IMR-90 (cell line): ENCODE measurements at regions not wholly inside any gene's neighbourhood (a gene's known extent, or its start where the extent isn't known, plus 50 kb on each side); places are given as distances from the start of the nearest gene placed in this dataset.

Source experiments
- ATAC-seq: fragments of 200-7000 bp; cut with Tn5 transposase; 2 replicates; pipeline ENCODE4 v1.9.1; 2020; ENCODE audit warnings: low read depth, mild to moderate bottlenecking, moderate library complexity
- BruUV-seq: library from RNA; stranded (reverse); fragments of 400-500 nt; replicated peaks from 2 replicates; lab custom pipeline; 2021; lab: Mats Ljungman, UMichigan
- CTCF ChIA-PET: fragments of 300-600 bp; formaldehyde crosslinking; extraction: SDS; loops from one replicate; lab custom pipeline; 2021; ENCODE audit warnings: antibody characterized with exemption; lab: Yijun Ruan, JAX
- POLR2A ChIA-PET: fragments of 300-600 bp; sonication (Branson Sonifier 250); formaldehyde crosslinking; loops from one replicate; lab custom pipeline; 2022; ENCODE audit warnings: antibody characterized with exemption; ENCODE audit not compliant: unreplicated experiment; lab: Charles Lee
- DNase-seq: peaks from one replicate; pipeline ENCODE4 v3.0.0; 2013
- H2AFZ ChIP-seq: replicated peaks from 2 replicates; pipeline ENCODE3; 2013; ENCODE audit warnings: low read length, mild to moderate bottlenecking; ENCODE audit not compliant: poor library complexity
- H2AK5ac ChIP-seq: 2 replicates; pipeline ENCODE4 v1.6.1; 2013; ENCODE audit warnings: low read depth, low read length, inconsistent platforms
- H2AK9ac ChIP-seq: replicated peaks from 2 replicates; pipeline ENCODE3; 2013; ENCODE audit warnings: mild to moderate bottlenecking, low read depth, low read length, moderate library complexity; ENCODE audit not compliant: poor library complexity
- H2BK120ac ChIP-seq: 2 replicates; pipeline ENCODE4 v1.6.1; 2013; ENCODE audit warnings: low read depth, low read length, inconsistent platforms
- H2BK15ac ChIP-seq: 3 replicates; pipeline ENCODE4 v1.6.1; 2013; ENCODE audit warnings: low read depth, low read length, inconsistent platforms
- H2BK20ac ChIP-seq: 2 replicates; pipeline ENCODE4 v1.6.1; 2013; ENCODE audit warnings: low read depth, mild to moderate bottlenecking, inconsistent platforms, low read length, moderate library complexity
- H2BK5ac ChIP-seq: 2 replicates; pipeline ENCODE4 v1.6.1; 2013; ENCODE audit warnings: mild to moderate bottlenecking, low read depth, low read length, inconsistent platforms; ENCODE audit not compliant: poor library complexity, severe bottlenecking
- H3K14ac ChIP-seq: replicated peaks from 2 replicates; pipeline ENCODE4 v1.6.1; 2013; ENCODE audit warnings: low read depth, low read length, inconsistent platforms
- H3K18ac ChIP-seq: 2 replicates; pipeline ENCODE4 v1.6.1; 2013; ENCODE audit warnings: low read depth, low read length, control low read depth
- H3K23ac ChIP-seq: 2 replicates; pipeline ENCODE4 v1.6.1; 2013; ENCODE audit warnings: low read depth, low read length, inconsistent platforms
- H3K27ac ChIP-seq: 2 replicates; pipeline ENCODE4 v1.5.1; 2013; ENCODE audit warnings: mild to moderate bottlenecking, control low read depth, low read length; ENCODE audit not compliant: insufficient read depth
- H3K27me3 ChIP-seq: 2 replicates; pipeline ENCODE4 v1.6.1; 2013; ENCODE audit warnings: low read length; ENCODE audit not compliant: control insufficient read depth, insufficient read depth
- H3K36me3 ChIP-seq: 2 replicates; pipeline ENCODE4 v1.6.1; 2013; ENCODE audit warnings: low read length, mixed read lengths; ENCODE audit not compliant: control insufficient read depth, insufficient read depth
- H3K4ac ChIP-seq: 2 replicates; pipeline ENCODE4 v1.6.1; 2013; ENCODE audit warnings: low read depth, low read length, inconsistent platforms
- H3K4me1 ChIP-seq: 2 replicates; pipeline ENCODE4 v1.6.1; 2013; ENCODE audit warnings: low read length, mixed read lengths; ENCODE audit not compliant: control insufficient read depth, insufficient read depth
- H3K4me2 ChIP-seq: 2 replicates; pipeline ENCODE4 v1.6.1; 2013; ENCODE audit warnings: low read depth, mild to moderate bottlenecking, control low read depth, low read length, moderate library complexity
- H3K4me3 ChIP-seq: 2 replicates; pipeline ENCODE4 v1.5.1; 2013; ENCODE audit warnings: low read depth, mild to moderate bottlenecking, control low read depth, low read length, moderate library complexity; ENCODE audit not compliant: insufficient read depth
- H3K56ac ChIP-seq: 2 replicates; pipeline ENCODE4 v1.6.1; 2013; ENCODE audit warnings: low read length, inconsistent platforms; ENCODE audit not compliant: insufficient read depth; ENCODE audit errors: extremely low read depth
- H3K79me1 ChIP-seq, 2 experiments: 2 replicates each; pipeline ENCODE4 v1.6.1; 2013; ENCODE audit warnings: low read length in 2 of 2, inconsistent platforms in 1 of 2, low read depth in 1 of 2
- H3K9ac ChIP-seq: 2 replicates; pipeline ENCODE4 v1.6.1; 2013; ENCODE audit warnings: low read depth, low read length, control low read depth
- H3K9me1 ChIP-seq: 2 replicates; pipeline ENCODE4 v1.6.1; 2013; ENCODE audit warnings: low read length, inconsistent platforms; ENCODE audit not compliant: insufficient read depth
- H3K9me3 ChIP-seq: 2 replicates; pipeline ENCODE4 v1.6.1; 2013; ENCODE audit warnings: low read length; ENCODE audit not compliant: control insufficient read depth, insufficient read depth
- H4K20me1 ChIP-seq: 2 replicates; pipeline ENCODE4 v1.6.1; 2013; ENCODE audit warnings: low read length, inconsistent platforms; ENCODE audit not compliant: insufficient read depth
- H4K5ac ChIP-seq: 2 replicates; pipeline ENCODE4 v1.6.1; 2013; ENCODE audit warnings: mild to moderate bottlenecking, low read depth, low read length, control low read depth
- H4K8ac ChIP-seq, 2 experiments: 2 replicates each; pipeline ENCODE4 v1.6.1; 2013; ENCODE audit warnings: low read depth in 2 of 2, low read length in 2 of 2, control low read depth in 1 of 2, inconsistent platforms in 1 of 2
- H4K91ac ChIP-seq: 2 replicates; pipeline ENCODE4 v1.6.1; 2013; ENCODE audit warnings: low read depth, low read length, inconsistent platforms; ENCODE audit not compliant: insufficient read depth
- BHLHE40 ChIP-seq: fragments of 150-350 bp; IDR thresholded peaks from 2 replicates; pipeline ENCODE4 v1.6.1; 2016; ENCODE audit warnings: mild to moderate bottlenecking, low read depth, low read length
- CEBPB ChIP-seq: IDR thresholded peaks from 2 replicates; pipeline ENCODE4 v1.6.1; 2012; ENCODE audit warnings: low read depth, low read length, improper control_type of control experiment
- CHD1 ChIP-seq: IDR thresholded peaks from 2 replicates; pipeline ENCODE4 v1.6.1; 2012; ENCODE audit warnings: low read depth, low read length, improper control_type of control experiment
- MAZ ChIP-seq: IDR thresholded peaks from 2 replicates; pipeline ENCODE4 v1.6.1; 2012; ENCODE audit warnings: low read depth, mild to moderate bottlenecking, low read length, improper control_type of control experiment, moderate library complexity, borderline replicate concordance
- MXI1 ChIP-seq: IDR thresholded peaks from 2 replicates; pipeline ENCODE4 v1.6.1; 2012; ENCODE audit warnings: low read depth, mild to moderate bottlenecking, low read length, moderate library complexity, borderline replicate concordance
- RCOR1 ChIP-seq: IDR thresholded peaks from 2 replicates; pipeline ENCODE4 v1.6.1; 2012; ENCODE audit warnings: mild to moderate bottlenecking, low read length, improper control_type of control experiment; ENCODE audit not compliant: insufficient replicate concordance
- RFX5 ChIP-seq: IDR thresholded peaks from 2 replicates; pipeline ENCODE4 v1.8.0; 2012; ENCODE audit warnings: low read depth, mild to moderate bottlenecking, low read length, moderate library complexity
- WGBS, 2 experiments: methylation state at CpG; one replicate each; pipeline versions ENCODE4 v1.1.5 to v1.1.7; 2013; ENCODE audit warnings: missing lambda C conversion rate in 2 of 2; ENCODE audit not compliant: insufficient read length in 1 of 2; ENCODE audit errors: extremely low coverage in 2 of 2; 5-methylcytosine and 5-hydroxymethylcytosine counted together
- dilution Hi-C: fragments of 300-500 bp; cut with HindIII; formaldehyde crosslinking; loops from one replicate; pipeline ENCODE4 v1.14.3; 2018; ENCODE audit warnings: low sequenced_read_pairs; ENCODE audit not compliant: unreplicated experiment
- in situ Hi-C: fragments of 300-500 bp; cut with MboI; formaldehyde crosslinking; loops from 3 replicates; pipeline ENCODE4 v1.14.3; 2019; ENCODE audit warnings: low sequenced_read_pairs, inconsistent platforms, mixed read lengths
- intact Hi-C: fragments of 100-400 bp; cut with micrococcal nuclease; formaldehyde crosslinking; loops from 2 replicates; pipeline ENCODE4 v1.10.0; 2022
- TF ChIP-seq, protein P1 (sequence below): fragments of 150-350 bp; IDR thresholded peaks from 2 replicates; pipeline ENCODE4 v1.6.1; 2016; ENCODE audit warnings: low read depth, mild to moderate bottlenecking, low read length, moderate library complexity, borderline replicate concordance

DNA sequence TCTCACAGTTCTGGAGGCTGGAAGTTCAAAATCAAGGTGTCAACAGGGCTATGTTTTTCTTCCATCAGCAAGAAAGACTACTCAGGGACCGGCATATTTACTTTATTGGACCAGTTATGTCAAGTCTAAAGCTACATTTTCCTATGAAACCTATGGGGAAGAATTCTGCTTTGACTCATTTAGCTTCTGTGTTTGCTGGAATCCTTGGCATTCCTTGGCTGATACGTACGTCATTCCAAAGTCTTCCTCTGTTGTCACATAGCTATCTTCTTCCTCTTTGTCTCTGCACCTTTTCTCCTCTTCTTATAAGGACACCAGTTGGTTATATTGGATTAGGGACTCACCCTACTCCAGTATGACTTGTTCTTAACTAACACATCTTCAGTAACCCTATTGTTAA, 137.4 kb upstream of the FBXO11 start:
- H2BK120ac ChIP-seq = no peak overlapping the region
- H4K20me1 ChIP-seq = no peaks in the 10 kb centered on the region
- DNase-seq (peak; percentile 2), ATAC-seq (no peak)
- no peak overlapping the region for H3K18ac ChIP-seq
- H4K91ac ChIP-seq = no peak overlapping the region
- H2BK15ac ChIP-seq = no peak overlapping the region
- no peaks in the 10 kb centered on the region for H3K4me1 ChIP-seq
- ChIA-PET POLR2A (no interaction called here), CTCF (no interaction called here)
- no peak overlapping the region for H2BK20ac ChIP-seq
- no peak overlapping the region for H2AK9ac ChIP-seq
- no CpG with 5 or more reads among the region's 3 CpGs for WGBS, 2 experiments
- no peaks in the 10 kb centered on the region for H3K9me3 ChIP-seq
- H4K8ac ChIP-seq = no peak overlapping the region
- no peak overlapping the region for H3K14ac ChIP-seq
- TF ChIP-seq RFX5 (no peak), MXI1 (no peak), CEBPB (no peak), CHD1 (no peak), BHLHE40 (no peak), RCOR1 (no peak), MAZ (no peak)
- TF ChIP-seq, protein P1, sequence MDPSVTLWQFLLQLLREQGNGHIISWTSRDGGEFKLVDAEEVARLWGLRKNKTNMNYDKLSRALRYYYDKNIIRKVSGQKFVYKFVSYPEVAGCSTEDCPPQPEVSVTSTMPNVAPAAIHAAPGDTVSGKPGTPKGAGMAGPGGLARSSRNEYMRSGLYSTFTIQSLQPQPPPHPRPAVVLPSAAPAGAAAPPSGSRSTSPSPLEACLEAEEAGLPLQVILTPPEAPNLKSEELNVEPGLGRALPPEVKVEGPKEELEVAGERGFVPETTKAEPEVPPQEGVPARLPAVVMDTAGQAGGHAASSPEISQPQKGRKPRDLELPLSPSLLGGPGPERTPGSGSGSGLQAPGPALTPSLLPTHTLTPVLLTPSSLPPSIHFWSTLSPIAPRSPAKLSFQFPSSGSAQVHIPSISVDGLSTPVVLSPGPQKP = no peak
- no peak overlapping the region for H2BK5ac ChIP-seq
- no peaks in the 10 kb centered on the region for H3K9me1 ChIP-seq
- H2AFZ ChIP-seq = no peak overlapping the region
- H3K36me3 ChIP-seq = no peaks in the 10 kb centered on the region
- H3K4me3 ChIP-seq = no peak overlapping the region
- H3K27me3 ChIP-seq = no peaks in the 10 kb centered on the region
- H2AK5ac ChIP-seq = no peak overlapping the region
- no peak overlapping the region for H3K4me2 ChIP-seq
- no peak overlapping the region for H3K9ac ChIP-seq
- no peak overlapping the region for H3K23ac ChIP-seq
- no peak overlapping the region for H4K5ac ChIP-seq
- dilution Hi-C loops (no loop called here), intact Hi-C loops (no loop called here), in situ Hi-C loops (no loop called here)
- H3K4ac ChIP-seq = no peak overlapping the region
- BruUV-seq = no TSS peak
- H3K79me1 ChIP-seq = no peaks in the 10 kb centered on the region
- H3K27ac ChIP-seq = no peak overlapping the region
- H3K56ac ChIP-seq = no peak overlapping the region
